ENCODE measurements at regions not wholly inside any gene's neighbourhood (a gene's known extent, or its start where the extent isn't known, plus 50 kb on each side); places are given as distances from the start of the nearest gene placed in this dataset.
"Not testable (repeated sequence)": the region's sequence is repeated elsewhere in the genome, so short reads cannot be mapped to it uniquely, and the experiment has no call there.

DNA sequence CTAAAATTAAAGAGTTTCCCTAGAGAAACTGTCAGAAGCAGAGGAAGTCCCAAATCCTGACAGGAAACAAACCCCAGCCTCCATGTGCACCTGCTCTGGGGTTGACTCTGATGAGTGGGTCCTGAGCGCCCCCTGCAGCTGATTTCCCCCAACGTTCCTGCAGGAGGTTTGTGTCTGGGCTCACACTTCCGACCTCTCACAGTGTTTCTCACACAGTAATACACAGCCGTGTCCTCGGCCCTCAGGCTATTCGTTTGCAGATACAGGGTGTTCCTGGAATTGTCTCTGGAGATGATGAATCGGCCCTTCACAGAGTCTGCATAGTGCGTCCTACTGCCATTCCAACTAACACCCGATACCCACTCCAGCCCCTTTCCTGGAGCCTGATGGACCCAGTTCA is 862.8 kb downstream of the TMEM121 start:
- TF ChIP-seq POLR2AphosphoS5 (IDR thresholded peaks at IDR 0.05) = not testable (repeated sequence)
- TF ChIP-seq, protein P1, sequence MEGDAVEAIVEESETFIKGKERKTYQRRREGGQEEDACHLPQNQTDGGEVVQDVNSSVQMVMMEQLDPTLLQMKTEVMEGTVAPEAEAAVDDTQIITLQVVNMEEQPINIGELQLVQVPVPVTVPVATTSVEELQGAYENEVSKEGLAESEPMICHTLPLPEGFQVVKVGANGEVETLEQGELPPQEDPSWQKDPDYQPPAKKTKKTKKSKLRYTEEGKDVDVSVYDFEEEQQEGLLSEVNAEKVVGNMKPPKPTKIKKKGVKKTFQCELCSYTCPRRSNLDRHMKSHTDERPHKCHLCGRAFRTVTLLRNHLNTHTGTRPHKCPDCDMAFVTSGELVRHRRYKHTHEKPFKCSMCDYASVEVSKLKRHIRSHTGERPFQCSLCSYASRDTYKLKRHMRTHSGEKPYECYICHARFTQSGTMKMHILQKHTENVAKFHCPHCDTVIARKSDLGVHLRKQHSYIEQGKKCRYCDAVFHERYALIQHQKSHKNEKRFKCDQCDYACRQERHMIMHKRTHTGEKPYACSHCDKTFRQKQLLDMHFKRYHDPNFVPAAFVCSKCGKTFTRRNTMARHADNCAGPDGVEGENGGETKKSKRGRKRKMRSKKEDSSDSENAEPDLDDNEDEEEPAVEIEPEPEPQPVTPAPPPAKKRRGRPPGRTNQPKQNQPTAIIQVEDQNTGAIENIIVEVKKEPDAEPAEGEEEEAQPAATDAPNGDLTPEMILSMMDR (IDR thresholded peaks at IDR 0.05) = not testable (repeated sequence)

Measured in stomach (tissue), 4 donors.